Testis (tissue), 2 donors: ENCODE measurements at regions not wholly inside any gene's neighbourhood (a gene's known extent, or its start where the extent isn't known, plus 50 kb on each side); places are given as distances from the start of the nearest gene placed in this dataset.

Experiments used
- POLR2A ChIP-seq: fragments of 450-650 bp; IDR thresholded peaks from one replicate; pipeline ENCODE4 v1.6.1; 2017; ENCODE audit warnings: antibody characterized with exemption, mild to moderate bottlenecking, moderate library complexity
- TF ChIP-seq, protein P1 (sequence below), 3 experiments: fragments of 450-650 bp in 2 of 3; fragments of 200-600 bp in 1 of 3; sonication (generic) in 1 of 3; IDR thresholded peaks; one replicate each; pipeline ENCODE4 v1.5.1; 2016 to 2019; ENCODE audit warnings: antibody characterized with exemption in 3 of 3, mild to moderate bottlenecking in 2 of 3, moderate library complexity in 1 of 3

DNA sequence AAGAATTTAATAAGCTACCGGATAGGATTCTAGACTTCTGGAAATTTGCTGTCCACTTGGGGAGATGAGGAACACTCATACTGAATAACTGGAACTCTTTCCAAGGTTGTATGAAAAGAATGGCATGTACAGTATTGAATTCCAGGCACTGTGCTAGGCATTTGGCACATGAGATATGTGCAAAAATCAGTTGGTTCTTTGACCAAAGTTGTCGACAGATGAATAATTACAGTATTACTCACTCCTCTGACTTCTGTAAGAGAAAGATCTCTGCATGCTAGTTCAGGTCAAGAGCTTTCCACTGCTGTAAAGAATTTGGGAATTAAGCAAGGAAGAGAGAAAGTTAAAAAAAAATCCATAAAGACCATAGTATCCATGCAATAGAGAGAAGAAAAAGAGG, 764.7 kb downstream of the BCL11B start:
- TF ChIP-seq, protein P1, sequence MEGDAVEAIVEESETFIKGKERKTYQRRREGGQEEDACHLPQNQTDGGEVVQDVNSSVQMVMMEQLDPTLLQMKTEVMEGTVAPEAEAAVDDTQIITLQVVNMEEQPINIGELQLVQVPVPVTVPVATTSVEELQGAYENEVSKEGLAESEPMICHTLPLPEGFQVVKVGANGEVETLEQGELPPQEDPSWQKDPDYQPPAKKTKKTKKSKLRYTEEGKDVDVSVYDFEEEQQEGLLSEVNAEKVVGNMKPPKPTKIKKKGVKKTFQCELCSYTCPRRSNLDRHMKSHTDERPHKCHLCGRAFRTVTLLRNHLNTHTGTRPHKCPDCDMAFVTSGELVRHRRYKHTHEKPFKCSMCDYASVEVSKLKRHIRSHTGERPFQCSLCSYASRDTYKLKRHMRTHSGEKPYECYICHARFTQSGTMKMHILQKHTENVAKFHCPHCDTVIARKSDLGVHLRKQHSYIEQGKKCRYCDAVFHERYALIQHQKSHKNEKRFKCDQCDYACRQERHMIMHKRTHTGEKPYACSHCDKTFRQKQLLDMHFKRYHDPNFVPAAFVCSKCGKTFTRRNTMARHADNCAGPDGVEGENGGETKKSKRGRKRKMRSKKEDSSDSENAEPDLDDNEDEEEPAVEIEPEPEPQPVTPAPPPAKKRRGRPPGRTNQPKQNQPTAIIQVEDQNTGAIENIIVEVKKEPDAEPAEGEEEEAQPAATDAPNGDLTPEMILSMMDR (IDR thresholded peaks at IDR 0.05), result no peak
- TF ChIP-seq POLR2A, result no peak
